T follicular helper cell (primary cell): ENCODE measurements at regions not wholly inside any gene's neighbourhood (a gene's known extent, or its start where the extent isn't known, plus 50 kb on each side); places are given as distances from the start of the nearest gene placed in this dataset.

Source experiments
- DNase-seq: peaks from one replicate; pipeline ENCODE4 v3.0.0-alpha.2; 2020; ENCODE audit warnings: low read depth

DNA sequence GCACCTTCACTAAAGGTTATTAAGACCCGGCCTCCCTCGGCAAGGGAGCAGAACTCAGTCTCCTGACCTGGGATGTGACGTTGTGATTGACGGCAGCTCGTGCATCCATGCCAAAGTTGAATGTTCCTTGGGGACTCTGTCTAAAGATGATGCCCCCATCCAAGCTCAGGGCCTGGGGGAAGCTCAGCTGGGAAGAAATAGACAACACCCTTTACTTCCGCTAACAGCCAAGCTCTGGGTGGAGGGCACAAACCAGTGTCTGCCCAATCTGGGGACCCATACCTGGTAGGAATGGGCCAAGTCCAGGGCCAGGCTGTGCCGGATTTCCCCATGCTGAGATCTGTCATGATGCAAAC is 95.4 kb downstream of the RMI2 start:
- no peak for DNase-seq

DNA sequence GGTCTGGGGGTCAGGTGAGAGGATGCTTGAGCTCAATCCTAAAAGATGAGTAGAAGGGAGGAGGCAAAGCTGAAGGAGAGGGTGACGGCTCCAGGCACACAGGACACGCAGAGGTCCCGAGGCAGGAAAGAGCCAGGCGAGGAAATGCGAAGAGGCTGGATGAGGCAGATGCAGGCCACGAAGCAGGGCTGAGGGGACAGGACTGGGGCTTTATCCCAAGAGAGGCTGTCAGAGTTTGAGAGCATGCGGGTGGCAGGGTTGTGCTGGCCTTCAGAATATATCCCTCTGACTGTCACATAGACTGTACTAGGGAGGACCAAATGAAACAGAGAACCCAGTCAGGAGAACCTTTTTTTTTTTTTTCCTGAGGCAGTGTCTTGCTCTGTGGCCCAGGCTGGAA is 100.2 kb downstream of the RMI2 start:
- no peak for DNase-seq

DNA sequence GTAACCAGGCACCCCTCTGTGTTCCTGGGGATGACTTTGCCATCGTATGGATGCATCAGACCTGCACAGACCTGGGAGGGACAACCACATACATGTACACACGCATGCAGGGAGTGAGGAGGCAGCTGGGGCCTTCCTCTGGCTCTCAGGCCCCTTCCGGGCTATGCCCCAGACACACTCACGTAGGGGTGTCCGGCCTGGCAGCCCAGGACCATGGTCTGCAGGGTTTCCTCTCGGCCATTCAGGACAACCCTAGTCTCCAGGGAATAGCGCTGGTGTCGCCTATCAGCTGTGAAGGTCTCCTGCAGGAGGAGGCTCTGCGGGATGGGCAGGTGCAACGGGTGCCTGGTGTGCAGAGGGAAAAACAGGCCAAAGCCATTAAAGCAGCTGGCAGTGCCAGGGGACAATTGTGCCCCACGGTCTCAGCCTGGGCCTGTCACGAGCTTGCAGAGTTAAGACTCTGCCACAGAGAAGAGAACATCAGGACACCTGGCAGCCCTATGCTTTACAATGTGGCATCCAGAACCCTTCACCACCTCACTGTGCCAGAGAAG is 101.4 kb downstream of the RMI2 start:
- no peak for DNase-seq

GRCh38 chr16:11447272-11447671 is 102.0 kb downstream of the RMI2 start:
- no peak for DNase-seq

DNA sequence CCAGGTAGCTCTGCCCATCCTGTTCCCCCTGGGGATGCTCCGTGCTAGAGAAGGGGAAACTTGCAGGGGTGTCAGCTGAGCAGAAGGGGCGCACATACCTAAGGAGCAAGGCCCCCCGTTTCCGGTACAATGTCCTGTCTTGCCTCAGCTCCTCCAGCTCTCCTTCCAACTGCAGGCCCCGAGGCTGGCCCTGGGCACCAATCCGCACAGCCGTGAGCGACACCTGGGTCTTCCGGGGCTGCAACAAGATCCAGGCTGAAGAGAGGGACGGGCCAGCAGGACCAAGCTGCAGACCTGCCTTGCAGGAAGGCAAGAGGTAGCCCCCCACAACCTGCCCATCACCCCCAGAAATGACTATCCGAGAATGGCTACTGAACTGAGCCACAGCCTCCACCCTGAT is 102.6 kb downstream of the RMI2 start:
- DNase-seq = no peak

- DNase-seq = no peak
Observed at GRCh38 chr16:11448796-11449416, 103.6 kb downstream of the RMI2 start.

DNA sequence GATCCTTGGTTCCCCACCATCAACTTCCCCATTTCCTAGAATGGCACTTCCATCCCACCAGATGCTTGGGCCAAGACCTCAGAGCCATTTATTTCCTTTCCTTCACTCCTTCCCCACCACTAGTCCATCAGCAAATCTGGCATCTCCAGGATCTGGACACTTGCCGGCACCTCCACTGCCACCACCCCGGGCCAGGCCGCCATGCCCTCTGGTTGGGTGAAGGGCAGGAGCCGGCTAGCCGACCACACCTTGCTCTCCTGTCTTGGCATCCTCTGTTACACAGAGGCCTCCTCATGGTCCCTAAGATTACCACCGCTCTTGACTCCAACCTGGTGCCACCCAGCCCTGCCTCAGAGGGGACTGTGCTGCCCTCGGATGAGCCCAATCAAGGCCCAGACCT is 104.5 kb downstream of the RMI2 start:
- DNase-seq = no peak

DNA sequence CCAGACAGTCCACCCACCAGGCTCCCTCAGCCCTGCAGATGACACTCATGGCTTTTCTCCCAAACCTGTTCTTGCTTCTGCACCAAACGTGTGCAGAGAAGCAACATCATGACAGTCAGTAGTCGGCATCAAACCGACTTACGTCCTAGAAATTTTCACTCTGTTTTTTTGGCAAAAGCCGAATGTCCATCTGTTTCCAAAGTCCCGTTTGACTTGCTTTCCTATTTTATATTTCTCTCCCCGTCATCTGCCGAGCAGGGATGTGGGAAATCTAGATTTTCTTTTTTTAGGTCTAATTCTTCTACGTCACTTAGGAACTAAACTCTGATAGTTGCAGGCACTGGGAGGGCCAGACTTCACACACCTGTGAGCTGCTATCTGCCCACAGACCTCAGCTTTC is 104.9 kb downstream of the RMI2 start:
- no peak for DNase-seq

- no peak for DNase-seq
Observed at GRCh38 chr16:11452298-11452697, 107.0 kb downstream of the RMI2 start.

- no peak for DNase-seq
Observed at GRCh38 chr16:11452746-11453389, 107.6 kb downstream of the RMI2 start.

- no peak for DNase-seq
Observed at GRCh38 chr16:11456741-11457140, 111.5 kb downstream of the RMI2 start.

- no peak for DNase-seq
Observed at GRCh38 chr16:11459722-11460121, 114.5 kb downstream of the RMI2 start.

GRCh38 chr16:11460820-11461594 is 115.7 kb downstream of the RMI2 start:
- DNase-seq = no peak

- no peak for DNase-seq
Observed at GRCh38 chr16:11461595-11461990, 116.3 kb downstream of the RMI2 start.

GRCh38 chr16:11462036-11462435 is 116.8 kb downstream of the RMI2 start:
- no peak for DNase-seq

GRCh38 chr16:11462861-11463260 is 117.6 kb downstream of the RMI2 start:
- no peak for DNase-seq

- DNase-seq = no peak
Observed at GRCh38 chr16:11464241-11464640, 119.0 kb downstream of the RMI2 start.

DNA sequence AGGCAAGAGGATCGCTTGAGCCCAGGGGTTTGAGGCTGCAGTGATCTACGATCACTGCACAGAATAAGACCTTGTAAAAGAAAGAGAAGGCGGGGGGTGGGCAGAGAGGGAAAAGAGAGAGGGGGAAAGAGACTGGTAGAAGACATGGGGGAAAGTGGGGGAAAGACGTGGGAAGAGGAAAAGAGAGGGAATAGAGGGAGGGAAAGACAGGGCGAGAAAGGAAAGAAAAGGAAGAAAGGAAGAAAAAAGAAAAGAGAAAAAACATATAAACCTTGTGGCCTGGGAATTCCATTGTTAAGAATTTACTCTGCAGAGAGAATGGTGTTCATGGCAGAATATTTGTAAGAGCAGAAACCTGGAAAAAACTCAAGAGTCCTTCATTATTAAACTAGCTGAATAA is 120.4 kb downstream of the RMI2 start:
- DNase-seq = no peak

DNA sequence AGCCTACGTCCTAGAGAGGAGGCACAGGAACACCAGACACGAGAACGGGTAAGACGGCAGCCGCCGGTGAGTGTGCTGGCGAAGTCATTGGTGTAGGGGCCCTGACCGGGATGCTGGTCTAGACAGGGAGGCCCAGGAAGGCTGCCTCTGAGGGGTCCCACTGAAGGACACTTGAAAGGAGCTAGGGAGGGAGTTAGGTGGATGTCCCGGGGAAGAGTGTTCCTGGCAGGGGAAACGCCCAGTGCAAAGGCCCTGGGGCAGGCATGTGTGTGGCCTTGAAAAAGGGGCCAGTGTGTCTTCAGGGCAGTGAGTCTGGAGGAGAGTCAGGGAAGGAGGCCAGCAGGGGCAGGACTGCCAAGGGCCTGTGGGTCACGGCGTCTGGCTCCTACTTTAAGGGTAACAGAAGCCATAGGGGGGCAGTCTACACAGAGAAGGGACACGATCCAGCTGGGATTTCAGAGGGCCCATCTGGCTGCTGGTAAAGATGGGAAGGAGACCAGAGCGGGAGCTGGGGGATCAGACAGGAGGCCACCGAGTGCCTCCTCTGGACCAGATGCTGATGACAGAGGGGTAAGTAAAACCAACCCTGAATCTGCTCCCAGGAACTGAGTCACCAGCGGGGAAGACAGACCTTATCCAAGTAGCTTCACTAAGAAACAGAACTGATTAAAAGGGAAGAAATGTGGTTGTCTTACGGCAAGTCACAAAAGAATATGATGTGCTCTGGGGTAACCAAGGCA is 115.9 kb downstream of the LITAF start:
- no peak for DNase-seq

DNA sequence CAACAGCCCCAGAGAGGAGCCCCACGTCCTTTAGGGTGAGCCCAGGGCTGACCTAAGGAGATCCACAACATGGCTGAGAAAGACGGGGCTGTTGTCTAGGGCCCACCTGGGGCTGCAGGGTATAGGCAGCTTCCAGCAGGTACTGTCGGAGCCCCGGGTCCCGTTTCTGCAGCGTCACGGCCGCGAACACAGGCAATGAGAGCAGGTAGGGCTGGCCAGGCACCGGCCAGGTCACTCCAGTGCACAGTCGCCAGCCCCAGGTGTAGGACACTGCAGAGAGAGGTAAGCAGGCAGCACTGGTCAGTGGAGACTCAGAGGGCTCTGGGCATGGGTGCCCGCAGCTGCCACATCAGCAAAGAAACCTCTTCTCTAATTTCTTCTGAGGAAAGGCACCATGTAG is 115.2 kb downstream of the LITAF start:
- no peak for DNase-seq

DNA sequence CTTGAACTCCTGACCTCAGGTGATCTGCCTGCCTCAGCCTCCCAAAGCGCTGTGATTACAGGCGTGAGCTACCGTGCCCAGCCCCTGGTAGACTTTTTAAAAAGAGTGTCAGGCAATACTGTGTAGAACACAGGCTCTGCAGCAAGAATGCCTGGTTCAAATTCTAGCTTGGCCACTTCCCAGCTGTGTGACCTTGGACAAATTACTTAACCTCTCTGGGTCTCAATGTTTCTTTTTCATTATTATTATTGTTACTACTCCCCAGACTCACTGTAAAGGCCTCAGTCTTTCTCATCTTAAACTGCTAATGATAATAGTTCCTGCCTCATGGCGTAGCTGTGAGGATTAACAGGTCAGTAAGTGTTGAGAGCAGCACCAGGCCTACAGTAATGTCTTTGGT is 114.3 kb downstream of the LITAF start:
- no peak for DNase-seq

- DNase-seq = no peak
Observed at GRCh38 chr16:11472851-11473250, 113.9 kb downstream of the LITAF start.
